Natural killer cell (primary cell): ENCODE measurements at regions not wholly inside any gene's neighbourhood (a gene's known extent, or its start where the extent isn't known, plus 50 kb on each side); places are given as distances from the start of the nearest gene placed in this dataset.

Experiments
- ATAC-seq, 3 donors: fragments of 150-1000 bp in 2 of 3; fragments of 200-7000 bp in 1 of 3; cut with Tn5 transposase; 1 replicate in 1 of 3; 2 replicates in 2 of 3; pipeline ENCODE4 v1.10.0; 2021; ENCODE audit warnings: mild to moderate bottlenecking in 2 of 3, moderate library complexity in 2 of 3
- DNase-seq, 2 donors: peaks; one replicate each; pipeline versions ENCODE4 v3.0.0 to v3.0.0-alpha.2; 2013 to 2021; ENCODE audit warnings: mixed read lengths in 1 of 2
- H3K27ac ChIP-seq: one replicate; pipeline ENCODE4 v1.5.1; 2013; ENCODE audit warnings: mild to moderate bottlenecking, low read length
- H3K27me3 ChIP-seq: one replicate; pipeline ENCODE4 v1.6.1; 2013; ENCODE audit warnings: low read length; ENCODE audit not compliant: control insufficient read depth, insufficient read depth
- H3K36me3 ChIP-seq: one replicate; pipeline ENCODE4 v1.6.1; 2013; ENCODE audit warnings: low read length; ENCODE audit not compliant: control insufficient read depth, insufficient read depth
- H3K4me1 ChIP-seq: one replicate; pipeline ENCODE4 v1.6.1; 2013; ENCODE audit warnings: low read length; ENCODE audit not compliant: control insufficient read depth, insufficient read depth
- H3K4me3 ChIP-seq: one replicate; pipeline ENCODE4 v1.5.1; 2013; ENCODE audit warnings: low read length
- H3K9me3 ChIP-seq: one replicate; pipeline ENCODE4 v1.6.1; 2013; ENCODE audit warnings: low read length; ENCODE audit not compliant: control insufficient read depth, insufficient read depth
- H3K27ac Mint-ChIP-seq, 2 donors: one replicate each; pipeline ENCODE4 v1.8.0; 2022; ENCODE audit warnings: mild to moderate bottlenecking in 2 of 2, mixed read lengths in 2 of 2, moderate library complexity in 1 of 2
- H3K27me3 Mint-ChIP-seq, 2 donors: one replicate each; pipeline ENCODE4 v1.8.0; 2022; ENCODE audit warnings: low read depth in 2 of 2, mixed read lengths in 2 of 2
- H3K36me3 Mint-ChIP-seq: one replicate; pipeline ENCODE4 v1.8.0; 2022; ENCODE audit warnings: mixed read lengths
- H3K4me1 Mint-ChIP-seq, 2 donors: one replicate each; pipeline ENCODE4 v1.8.0; 2022; ENCODE audit warnings: mixed read lengths in 2 of 2
- H3K4me3 Mint-ChIP-seq: one replicate; pipeline ENCODE4 v1.8.0; 2022; ENCODE audit warnings: mild to moderate bottlenecking, moderate library complexity, mixed read lengths
- H3K9me3 Mint-ChIP-seq, 2 donors: one replicate each; pipeline ENCODE4 v1.8.0; 2022; ENCODE audit warnings: mixed read lengths in 2 of 2
- WGBS: methylation state at CpG from one replicate; pipeline ENCODE4 v1.1.7; 2013; ENCODE audit warnings: missing lambda C conversion rate; ENCODE audit not compliant: insufficient coverage; 5-methylcytosine and 5-hydroxymethylcytosine counted together
- intact Hi-C: fragments of 100-400 bp; cut with micrococcal nuclease; formaldehyde crosslinking; loops from one replicate; pipeline ENCODE4 v1.14.2; 2022
- TF ChIP-seq, protein P1 (sequence below): fragments of 200-600 bp; IDR thresholded peaks from one replicate; pipeline ENCODE4 v1.8.0; 2022; ENCODE audit warnings: antibody characterized with exemption

DNA sequence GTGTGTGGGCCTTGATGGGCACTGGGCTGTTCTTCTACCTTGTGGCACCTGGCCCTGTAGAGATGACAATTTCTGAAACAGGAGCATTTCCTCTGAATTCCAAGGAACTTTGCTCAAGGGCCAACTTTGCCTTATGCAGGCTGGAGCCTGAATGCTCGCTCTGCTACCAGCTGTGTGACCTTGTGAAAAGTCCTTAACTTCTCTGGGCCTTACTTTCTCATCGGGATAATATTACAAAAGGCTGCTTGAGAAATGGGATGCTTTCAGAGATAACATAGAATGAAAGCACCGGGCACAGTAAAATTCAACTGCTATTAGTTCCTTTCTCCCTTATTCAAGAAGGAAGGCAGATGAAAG is 58.8 kb downstream of the GADD45G start:
- H3K4me3 Mint-ChIP-seq: no peak overlapping the region
- ATAC-seq: no peak
- Histone ChIP-seq H3K9me3 (no peaks in the 10 kb centered on the region), H3K27me3 (no peaks in the 10 kb centered on the region), H3K4me1 (peaks cover 21% of the 10 kb centered on the region), H3K4me3 (no peak overlapping the region), H3K27ac (no peak overlapping the region), H3K36me3 (no peaks in the 10 kb centered on the region)
- TF ChIP-seq, protein P1, sequence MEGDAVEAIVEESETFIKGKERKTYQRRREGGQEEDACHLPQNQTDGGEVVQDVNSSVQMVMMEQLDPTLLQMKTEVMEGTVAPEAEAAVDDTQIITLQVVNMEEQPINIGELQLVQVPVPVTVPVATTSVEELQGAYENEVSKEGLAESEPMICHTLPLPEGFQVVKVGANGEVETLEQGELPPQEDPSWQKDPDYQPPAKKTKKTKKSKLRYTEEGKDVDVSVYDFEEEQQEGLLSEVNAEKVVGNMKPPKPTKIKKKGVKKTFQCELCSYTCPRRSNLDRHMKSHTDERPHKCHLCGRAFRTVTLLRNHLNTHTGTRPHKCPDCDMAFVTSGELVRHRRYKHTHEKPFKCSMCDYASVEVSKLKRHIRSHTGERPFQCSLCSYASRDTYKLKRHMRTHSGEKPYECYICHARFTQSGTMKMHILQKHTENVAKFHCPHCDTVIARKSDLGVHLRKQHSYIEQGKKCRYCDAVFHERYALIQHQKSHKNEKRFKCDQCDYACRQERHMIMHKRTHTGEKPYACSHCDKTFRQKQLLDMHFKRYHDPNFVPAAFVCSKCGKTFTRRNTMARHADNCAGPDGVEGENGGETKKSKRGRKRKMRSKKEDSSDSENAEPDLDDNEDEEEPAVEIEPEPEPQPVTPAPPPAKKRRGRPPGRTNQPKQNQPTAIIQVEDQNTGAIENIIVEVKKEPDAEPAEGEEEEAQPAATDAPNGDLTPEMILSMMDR: no peak
- no peak overlapping the region for H3K27ac Mint-ChIP-seq
- WGBS: 96% methylated on average over 2 of the region's 3 CpGs
- H3K9me3 Mint-ChIP-seq: no peaks in the 10 kb centered on the region
- DNase-seq: no peak
- intact Hi-C loops: no loop called here
- H3K27me3 Mint-ChIP-seq: peaks cover 7 to 9% of the 10 kb centered on the region in 2 donors
- H3K36me3 Mint-ChIP-seq: no peaks in the 10 kb centered on the region
- no peaks in the 10 kb centered on the region for H3K4me1 Mint-ChIP-seq

DNA sequence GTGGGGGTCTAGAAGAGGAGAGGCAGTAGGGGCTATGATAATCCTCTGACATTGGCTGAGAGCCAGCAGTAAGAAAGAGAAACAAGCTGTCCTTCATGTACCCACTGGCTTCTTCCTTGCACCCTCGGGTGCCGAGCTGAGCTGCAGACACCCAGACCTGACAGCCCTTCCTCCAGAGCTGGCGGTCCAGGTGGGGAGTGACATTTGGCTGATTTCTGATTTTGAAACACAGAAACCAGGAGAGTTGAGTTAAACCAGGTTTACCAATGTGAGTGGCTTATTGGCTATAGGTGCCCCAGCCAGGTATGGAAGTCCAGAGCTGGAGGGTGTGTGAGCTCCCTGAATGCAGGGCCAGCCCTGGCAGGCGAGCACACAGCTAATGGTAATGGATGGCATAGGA is 59.2 kb downstream of the GADD45G start:
- WGBS: 86% methylated on average over 4 of the region's 4 CpGs
- Mint-ChIP-seq H3K4me3 (no peak overlapping the region), H3K36me3 (no peaks in the 10 kb centered on the region), H3K27ac (no peak overlapping the region), H3K27me3 (peaks cover 7 to 11% of the 10 kb centered on the region in 2 donors), H3K4me1 (no peaks in the 10 kb centered on the region), H3K9me3 (no peaks in the 10 kb centered on the region)
- H3K27ac ChIP-seq: no peak overlapping the region
- ATAC-seq (no peak), DNase-seq (no peak)
- H3K27me3 ChIP-seq: no peaks in the 10 kb centered on the region
- H3K9me3 ChIP-seq: no peaks in the 10 kb centered on the region
- TF ChIP-seq, protein P1: no peak
- H3K4me3 ChIP-seq: no peak overlapping the region
- intact Hi-C loops: no loop called here
- H3K36me3 ChIP-seq: no peaks in the 10 kb centered on the region
- H3K4me1 ChIP-seq: peaks cover 21% of the 10 kb centered on the region

- no peak overlapping the region for H3K27ac Mint-ChIP-seq
- no peaks in the 10 kb centered on the region for H3K9me3 Mint-ChIP-seq
- DNase-seq (no peak), ATAC-seq (no peak)
- TF ChIP-seq, protein P1: no peak
- H3K4me3 Mint-ChIP-seq: no peak overlapping the region
- H3K36me3 Mint-ChIP-seq: no peaks in the 10 kb centered on the region
- no peaks in the 10 kb centered on the region for H3K27me3 ChIP-seq
- peaks cover 16% of the 10 kb centered on the region for H3K4me1 ChIP-seq
- H3K27me3 Mint-ChIP-seq: peaks cover 7 to 9% of the 10 kb centered on the region in 2 donors
- no peaks in the 10 kb centered on the region for H3K36me3 ChIP-seq
- H3K4me1 Mint-ChIP-seq: no peaks in the 10 kb centered on the region
- WGBS: 93% methylated on average over 13 of the region's 13 CpGs
- no peak overlapping the region for H3K4me3 ChIP-seq
- H3K9me3 ChIP-seq: no peaks in the 10 kb centered on the region
- intact Hi-C loops: no loop called here
- H3K27ac ChIP-seq: no peak overlapping the region
These were observed 60.1 kb downstream of the GADD45G start for GRCh38 chr9:89664896-89665329.

DNA sequence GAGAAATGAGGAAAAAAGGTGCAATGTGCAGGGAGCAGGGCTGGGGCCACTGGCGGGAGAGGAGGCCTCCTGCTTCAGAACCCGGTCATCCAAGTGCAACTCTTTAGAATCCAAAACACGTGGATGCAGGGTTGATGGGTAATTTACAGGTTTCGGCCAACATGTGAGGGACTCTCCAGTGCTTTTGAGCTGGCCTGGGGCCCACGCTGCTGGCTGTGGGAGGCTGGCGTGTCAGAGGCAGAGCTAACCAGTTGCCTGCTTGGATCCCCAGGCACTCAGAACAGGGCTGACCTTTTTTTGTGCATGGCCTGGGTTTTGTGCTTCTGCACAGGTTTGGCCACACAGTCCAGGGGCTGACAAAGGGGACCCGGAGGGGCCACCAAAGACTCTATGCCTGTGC is 61.6 kb downstream of the GADD45G start:
- ATAC-seq (no peak), DNase-seq (no peak)
- WGBS: 89% methylated on average over 7 of the region's 7 CpGs
- peaks cover 2% of the 10 kb centered on the region in 2 donors for H3K9me3 Mint-ChIP-seq
- no peak overlapping the region for H3K27ac ChIP-seq
- H3K36me3 Mint-ChIP-seq: no peaks in the 10 kb centered on the region
- H3K4me1 ChIP-seq: peaks cover 9% of the 10 kb centered on the region
- H3K4me1 Mint-ChIP-seq: no peaks in the 10 kb centered on the region
- H3K27ac Mint-ChIP-seq: no peak overlapping the region
- intact Hi-C loops: no loop called here
- H3K4me3 Mint-ChIP-seq: no peak overlapping the region
- no peaks in the 10 kb centered on the region for H3K36me3 ChIP-seq
- H3K9me3 ChIP-seq: no peaks in the 10 kb centered on the region
- TF ChIP-seq, protein P1: no peak
- no peak overlapping the region for H3K4me3 ChIP-seq
- H3K27me3 ChIP-seq: no peaks in the 10 kb centered on the region
- peaks cover 6 to 7% of the 10 kb centered on the region in 2 donors for H3K27me3 Mint-ChIP-seq
